B cell (primary cell): ENCODE measurements at regions not wholly inside any gene's neighbourhood (a gene's known extent, or its start where the extent isn't known, plus 50 kb on each side); places are given as distances from the start of the nearest gene placed in this dataset.

Experiments
- EZH2 ChIP-seq: IDR thresholded peaks from 2 replicates; pipeline ENCODE4 v1.6.1; 2012; ENCODE audit warnings: borderline replicate concordance, low read depth, mild to moderate bottlenecking, moderate library complexity, low read length; ENCODE audit not compliant: insufficient read depth, poor library complexity, severe bottlenecking
- TF ChIP-seq, protein P1 (sequence below): fragments of 200-600 bp; IDR thresholded peaks from one replicate; pipeline ENCODE4 v1.8.0; 2022; ENCODE audit warnings: antibody characterized with exemption, mild to moderate bottlenecking

DNA sequence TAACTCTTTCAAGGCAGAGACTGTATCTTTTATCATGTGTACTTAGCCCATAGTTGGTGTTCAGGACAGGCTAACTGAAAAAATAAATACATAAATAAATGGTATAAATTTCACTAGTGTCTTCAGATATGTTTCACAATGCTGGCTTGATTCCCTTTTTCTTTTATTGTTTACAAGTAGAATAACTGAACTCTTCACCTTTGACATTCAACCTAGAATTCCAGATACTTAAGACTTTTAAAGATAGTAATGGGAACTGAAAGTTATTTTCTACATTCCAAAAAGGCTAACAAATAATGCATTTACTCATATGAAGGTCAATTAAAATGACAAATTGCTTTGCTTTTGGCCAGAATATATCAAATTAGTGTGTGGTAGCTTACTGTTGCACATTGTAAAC lies 411.3 kb upstream of the TENM4 start:
- TF ChIP-seq EZH2, result no peak
- TF ChIP-seq, protein P1, sequence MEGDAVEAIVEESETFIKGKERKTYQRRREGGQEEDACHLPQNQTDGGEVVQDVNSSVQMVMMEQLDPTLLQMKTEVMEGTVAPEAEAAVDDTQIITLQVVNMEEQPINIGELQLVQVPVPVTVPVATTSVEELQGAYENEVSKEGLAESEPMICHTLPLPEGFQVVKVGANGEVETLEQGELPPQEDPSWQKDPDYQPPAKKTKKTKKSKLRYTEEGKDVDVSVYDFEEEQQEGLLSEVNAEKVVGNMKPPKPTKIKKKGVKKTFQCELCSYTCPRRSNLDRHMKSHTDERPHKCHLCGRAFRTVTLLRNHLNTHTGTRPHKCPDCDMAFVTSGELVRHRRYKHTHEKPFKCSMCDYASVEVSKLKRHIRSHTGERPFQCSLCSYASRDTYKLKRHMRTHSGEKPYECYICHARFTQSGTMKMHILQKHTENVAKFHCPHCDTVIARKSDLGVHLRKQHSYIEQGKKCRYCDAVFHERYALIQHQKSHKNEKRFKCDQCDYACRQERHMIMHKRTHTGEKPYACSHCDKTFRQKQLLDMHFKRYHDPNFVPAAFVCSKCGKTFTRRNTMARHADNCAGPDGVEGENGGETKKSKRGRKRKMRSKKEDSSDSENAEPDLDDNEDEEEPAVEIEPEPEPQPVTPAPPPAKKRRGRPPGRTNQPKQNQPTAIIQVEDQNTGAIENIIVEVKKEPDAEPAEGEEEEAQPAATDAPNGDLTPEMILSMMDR, result no peak
